H1 (cell line): ENCODE measurements at regions not wholly inside any gene's neighbourhood (a gene's known extent, or its start where the extent isn't known, plus 50 kb on each side); places are given as distances from the start of the nearest gene placed in this dataset.

Experiments
- CTCF ChIA-PET: fragments of 300-600 bp; sonication (Branson Sonifier 250); formaldehyde crosslinking; loops from one replicate; lab custom pipeline; 2021; ENCODE audit not compliant: partially characterized antibody; lab: Charles Lee
- POLR2A ChIA-PET: fragments of 300-600 bp; sonication (Branson Sonifier 250); formaldehyde crosslinking; loops from one replicate; lab custom pipeline; 2021; ENCODE audit warnings: inconsistent platforms; ENCODE audit not compliant: partially characterized antibody; lab: Charles Lee
- DNase-seq, 2 experiments: peaks; one replicate each; pipeline versions ENCODE4 v3.0.0 to v3.0.0-alpha.2; 2010 to 2022; ENCODE audit warnings: low spot score in 2 of 2, low read depth in 1 of 2, mixed read lengths in 1 of 2
- FAIRE-seq: peaks from 2 replicates; lab custom pipeline; 2011; peaks lifted over from hg19 to GRCh38; lab: Jason Lieb, UNC
- H2AFZ ChIP-seq: 2 replicates; pipeline ENCODE4 v1.8.1; 2012; ENCODE audit warnings: low read length, inconsistent platforms
- H2AK5ac ChIP-seq: 2 replicates; pipeline ENCODE4 v1.6.1; 2013; ENCODE audit warnings: low read depth, low read length
- H2BK120ac ChIP-seq: replicated peaks from 2 replicates; pipeline ENCODE3; 2013; ENCODE audit warnings: low read depth, low read length, inconsistent platforms
- H2BK12ac ChIP-seq: 2 replicates; pipeline ENCODE4 v1.6.1; 2013; ENCODE audit warnings: low read depth, low read length
- H2BK15ac ChIP-seq: 2 replicates; pipeline ENCODE4 v1.6.1; 2013; ENCODE audit warnings: low read length
- H2BK20ac ChIP-seq: 2 replicates; pipeline ENCODE4 v1.6.1; 2013; ENCODE audit warnings: low read length
- H2BK5ac ChIP-seq: 2 replicates; pipeline ENCODE4 v1.6.1; 2013; ENCODE audit warnings: low read depth, low read length
- H3K14ac ChIP-seq: 2 replicates; pipeline ENCODE4 v1.6.1; 2013; ENCODE audit warnings: inconsistent platforms; ENCODE audit not compliant: insufficient read length
- H3K18ac ChIP-seq: 2 replicates; pipeline ENCODE4 v1.6.1; 2013; ENCODE audit warnings: low read length; ENCODE audit errors: extremely low read depth
- H3K23ac ChIP-seq: 2 replicates; pipeline ENCODE4 v1.6.1; 2013; ENCODE audit warnings: inconsistent platforms; ENCODE audit not compliant: insufficient read length
- H3K23me2 ChIP-seq: 2 replicates; pipeline ENCODE4 v1.6.1; 2013; ENCODE audit warnings: low read depth, low read length
- H3K27ac ChIP-seq: 2 replicates; pipeline ENCODE4 v1.6.1; 2011; ENCODE audit warnings: low read depth, low read length, inconsistent platforms
- H3K27me3 ChIP-seq, 4 experiments: replicated peaks in 1 of 4; 1 replicate in 1 of 4; 2 replicates in 3 of 4; pipeline versions ENCODE4 v1.6.1 to v1.8.1; 2011 to 2013; ENCODE audit warnings: low read length in 3 of 4, mild to moderate bottlenecking in 3 of 4, inconsistent platforms in 2 of 4, mixed read lengths in 2 of 4, moderate library complexity in 1 of 4; ENCODE audit not compliant: control insufficient read depth in 3 of 4, insufficient read depth in 3 of 4; ENCODE audit errors: extremely low read depth in 1 of 4
- H3K36me3 ChIP-seq, 4 experiments: 2 replicates each; pipeline versions ENCODE4 v1.6.1 to v1.8.1; 2011 to 2013; ENCODE audit warnings: mild to moderate bottlenecking in 4 of 4, low read length in 3 of 4, moderate library complexity in 2 of 4, control low read depth in 1 of 4, inconsistent platforms in 1 of 4; ENCODE audit not compliant: insufficient read depth in 4 of 4, control insufficient read depth in 2 of 4
- H3K4ac ChIP-seq: replicated peaks from 2 replicates; pipeline ENCODE3; 2013; ENCODE audit warnings: low read length, low read depth, mixed read lengths, inconsistent platforms; ENCODE audit not compliant: insufficient read length
- H3K4me1 ChIP-seq, 4 experiments: replicated peaks in 1 of 4; 1 replicate in 1 of 4; 2 replicates in 3 of 4; pipeline versions ENCODE4 v1.6.1 to v1.8.1; 2011 to 2013; ENCODE audit warnings: low read length in 3 of 4, inconsistent platforms in 2 of 4, mixed read lengths in 1 of 4; ENCODE audit not compliant: insufficient read depth in 4 of 4, control insufficient read depth in 3 of 4
- H3K4me2 ChIP-seq, 2 experiments: 2 replicates each; pipeline versions ENCODE4 v1.6.1 to v1.8.1; 2011 to 2013; ENCODE audit warnings: low read depth in 2 of 2, low read length in 2 of 2, control low read depth in 1 of 2, inconsistent platforms in 1 of 2, mild to moderate bottlenecking in 1 of 2; ENCODE audit not compliant: insufficient read depth in 1 of 2
- H3K4me3 ChIP-seq, 4 experiments: fragments of 200-600, 300-600 bp in 1 of 4; sonication (generic), shearing (Covaris generic), sonication (Bioruptor Twin) in 1 of 4; 2 replicates each; pipeline versions ENCODE4 v1.5.1 to v1.8.1; 2011 to 2016; ENCODE audit warnings: low read length in 4 of 4, low read depth in 3 of 4, control low read depth in 2 of 4, inconsistent platforms in 2 of 4, mild to moderate bottlenecking in 2 of 4, mixed read lengths in 1 of 4, moderate library complexity in 1 of 4; ENCODE audit not compliant: insufficient read depth in 2 of 4; ENCODE audit errors: extremely low read depth in 1 of 4
- H3K56ac ChIP-seq: replicated peaks from 2 replicates; pipeline ENCODE3; 2013; ENCODE audit warnings: low read depth, mild to moderate bottlenecking, mixed read lengths, low read length, inconsistent platforms; ENCODE audit not compliant: insufficient read length
- H3K79me1 ChIP-seq: 2 replicates; pipeline ENCODE4 v1.6.1; 2013; ENCODE audit warnings: low read depth, low read length, control low read depth
- H3K79me2 ChIP-seq, 2 experiments: 2 replicates each; pipeline versions ENCODE4 v1.6.1 to v1.8.1; 2012 to 2013; ENCODE audit warnings: low read length in 2 of 2, mild to moderate bottlenecking in 2 of 2, inconsistent platforms in 1 of 2; ENCODE audit not compliant: insufficient read depth in 2 of 2, control insufficient read depth in 1 of 2
- H3K9ac ChIP-seq, 4 experiments: replicated peaks in 1 of 4; 1 replicate in 1 of 4; 2 replicates in 3 of 4; pipeline versions ENCODE4 v1.6.1 to v1.8.1; 2011 to 2013; ENCODE audit warnings: low read depth in 3 of 4, low read length in 3 of 4, control low read depth in 2 of 4, mild to moderate bottlenecking in 2 of 4, moderate library complexity in 2 of 4, inconsistent platforms in 1 of 4; ENCODE audit errors: extremely low read depth in 1 of 4
- H3K9me3 ChIP-seq, 2 experiments: 2 replicates each; pipeline versions ENCODE4 v1.6.1 to v1.8.1; 2012 to 2013; ENCODE audit warnings: mild to moderate bottlenecking in 2 of 2, moderate library complexity in 2 of 2, control low read depth in 1 of 2, inconsistent platforms in 1 of 2, low read depth in 1 of 2, low read length in 1 of 2, mixed read lengths in 1 of 2; ENCODE audit not compliant: insufficient read depth in 2 of 2
- H4K20me1 ChIP-seq, 2 experiments: replicated peaks in 1 of 2; 2 replicates each; pipeline versions ENCODE3 to v1.8.1; 2011 to 2013; ENCODE audit warnings: inconsistent platforms in 2 of 2, low read length in 2 of 2, mild to moderate bottlenecking in 1 of 2; ENCODE audit not compliant: insufficient read depth in 2 of 2, control insufficient read depth in 1 of 2
- H4K5ac ChIP-seq: 2 replicates; pipeline ENCODE4 v1.6.1; 2013; ENCODE audit warnings: low read length, low read depth, mixed read lengths, inconsistent platforms; ENCODE audit not compliant: insufficient read length
- H4K8ac ChIP-seq: 2 replicates; pipeline ENCODE4 v1.8.0; 2013; ENCODE audit warnings: mild to moderate bottlenecking, moderate library complexity, low read length, inconsistent platforms; ENCODE audit not compliant: insufficient read depth; ENCODE audit errors: extremely low read depth
- H4K91ac ChIP-seq: replicated peaks from 2 replicates; pipeline ENCODE3; 2013; ENCODE audit warnings: low read length, mixed read lengths, inconsistent platforms; ENCODE audit not compliant: insufficient read length
- ASH2L ChIP-seq: fragments of 200-600, 300-600 bp; sonication (generic); IDR thresholded peaks from one replicate; pipeline ENCODE4 v1.7.1; 2017; ENCODE audit warnings: low read length
- BRCA1 ChIP-seq: IDR thresholded peaks from 2 replicates; pipeline ENCODE4 v1.6.1; 2012; ENCODE audit warnings: low read depth, low read length, improper control_type of control experiment
- CHD2 ChIP-seq: IDR thresholded peaks from 2 replicates; pipeline ENCODE4 v1.6.1; 2012; ENCODE audit warnings: low read length, improper control_type of control experiment
- CTBP2 ChIP-seq: IDR thresholded peaks from 2 replicates; pipeline ENCODE4 v1.7.0; 2011; ENCODE audit warnings: borderline replicate concordance, mild to moderate bottlenecking, moderate library complexity, mixed read lengths, low read length; ENCODE audit not compliant: insufficient read depth, insufficient read length
- EGR1 ChIP-seq: IDR thresholded peaks from 2 replicates; pipeline ENCODE4 v1.6.1; 2011; ENCODE audit warnings: low read depth, low read length, borderline replicate concordance
- GABPA ChIP-seq: IDR thresholded peaks from 2 replicates; pipeline ENCODE4 v1.6.1; 2011; ENCODE audit warnings: mild to moderate bottlenecking, low read length, moderate library complexity, borderline replicate concordance; ENCODE audit not compliant: insufficient read depth
- NANOG ChIP-seq: IDR thresholded peaks from 2 replicates; pipeline ENCODE4 v1.6.1; 2011; ENCODE audit warnings: low read length, low read depth, mild to moderate bottlenecking, inconsistent platforms; ENCODE audit not compliant: insufficient read depth, poor library complexity, severe bottlenecking
- NRF1 ChIP-seq: IDR thresholded peaks from 2 replicates; pipeline ENCODE4 v1.6.1; 2011; ENCODE audit warnings: mild to moderate bottlenecking, low read depth, low read length, improper control_type of control experiment
- RAD21 ChIP-seq, 2 experiments: IDR thresholded peaks in 1 of 2; conservative IDR thresholded peaks in 1 of 2; 2 replicates each; pipeline ENCODE4 v1.6.1; 2011; ENCODE audit warnings: low read depth in 2 of 2, low read length in 2 of 2, improper control_type of control experiment in 1 of 2, inconsistent platforms in 1 of 2, mild to moderate bottlenecking in 1 of 2, moderate library complexity in 1 of 2
- RXRA ChIP-seq: IDR thresholded peaks from 2 replicates; pipeline ENCODE4 v1.6.1; 2011; ENCODE audit warnings: low read depth, mild to moderate bottlenecking, low read length, moderate library complexity; ENCODE audit not compliant: insufficient read depth
- SIX5 ChIP-seq: IDR thresholded peaks from 2 replicates; pipeline ENCODE4 v1.6.1; 2011; ENCODE audit warnings: mild to moderate bottlenecking, low read depth, low read length
- TAF1 ChIP-seq: IDR thresholded peaks from 2 replicates; pipeline ENCODE4 v1.6.1; 2011; ENCODE audit warnings: mild to moderate bottlenecking, low read depth, low read length
- WGBS, 2 experiments: shearing (Covaris generic) in 1 of 2; methylation state at CpG; one replicate each; pipeline versions ENCODE4 v1.1.6 to v1.1.7; 2013 to 2015; ENCODE audit warnings: low lambda C conversion rate in 2 of 2, mixed read lengths in 2 of 2, inconsistent platforms in 1 of 2, low coverage in 1 of 2, missing lambda C conversion rate in 1 of 2; ENCODE audit not compliant: insufficient replicate concordance in 2 of 2, insufficient coverage in 1 of 2, insufficient read length in 1 of 2; ENCODE audit errors: extremely low coverage in 1 of 2, missing lambda C conversion rate in 1 of 2; 5-methylcytosine and 5-hydroxymethylcytosine counted together
- TF ChIP-seq, protein P1 (sequence below): IDR thresholded peaks from 2 replicates; pipeline ENCODE4 v1.6.1; 2012; ENCODE audit warnings: low read length, inconsistent platforms

DNA sequence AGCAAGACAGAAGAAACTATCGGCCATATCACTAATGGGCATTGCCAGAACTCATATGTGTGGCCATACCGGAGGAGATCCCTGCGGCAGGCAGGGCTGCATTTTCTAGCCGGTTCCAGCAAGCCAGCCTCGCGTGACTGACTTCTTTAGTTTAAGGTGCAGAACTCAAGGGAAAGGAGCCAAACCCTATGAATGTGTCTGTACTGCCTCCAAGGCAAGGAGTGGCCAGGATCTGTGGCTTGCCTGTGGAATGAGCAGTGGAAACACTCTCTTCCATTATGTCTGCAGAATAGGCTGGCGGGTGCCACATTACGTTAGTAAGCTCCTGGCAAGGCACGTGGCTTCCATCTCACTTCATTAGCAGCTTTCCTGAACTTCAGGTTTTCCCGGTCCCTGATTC lies 137.6 kb downstream of the ATL2 start:
- H2BK120ac ChIP-seq = no peak overlapping the region
- H3K23me2 ChIP-seq = no peaks in the 10 kb centered on the region
- H3K27me3 ChIP-seq = no peaks in the 10 kb centered on the region
- POLR2A ChIA-PET = no interaction called here
- H3K79me2 ChIP-seq = no peaks in the 10 kb centered on the region
- no peak overlapping the region for H2BK12ac ChIP-seq
- H3K4me1 ChIP-seq = no peaks in the 10 kb centered on the region
- H3K18ac ChIP-seq = no peak overlapping the region
- H2AK5ac ChIP-seq = no peak overlapping the region
- WGBS, 2 experiments = 91% methylated on average over 10 of the region's 10 CpGs; no CpG with 5 or more reads in 1 of the 2 experiments
- H3K14ac ChIP-seq = no peak overlapping the region
- H3K36me3 ChIP-seq = no peaks in the 10 kb centered on the region
- no peak overlapping the region for H3K4me2 ChIP-seq
- FAIRE-seq (no peak), DNase-seq (no peak)
- H3K4me3 ChIP-seq = no peak overlapping the region
- H3K9me3 ChIP-seq = no peaks in the 10 kb centered on the region
- no peaks in the 10 kb centered on the region for H3K79me1 ChIP-seq
- no peak overlapping the region for H2BK20ac ChIP-seq
- H2BK5ac ChIP-seq = no peak overlapping the region
- no peak overlapping the region for H3K23ac ChIP-seq
- H2AFZ ChIP-seq = no peak overlapping the region
- H4K91ac ChIP-seq = no peak overlapping the region
- H4K8ac ChIP-seq = no peak overlapping the region
- no peak overlapping the region for H4K5ac ChIP-seq
- H4K20me1 ChIP-seq = no peaks in the 10 kb centered on the region
- no peak overlapping the region for H2BK15ac ChIP-seq
- H3K9ac ChIP-seq = no peak overlapping the region
- CTCF ChIA-PET = interaction anchor here (0.9 kb wide), 1 partner anchor 16 kb away, joined by 3 read pairs; no protein-coding TSS in a partner anchor
- H3K27ac ChIP-seq = no peak overlapping the region
- no peak overlapping the region for H3K56ac ChIP-seq
- no peak overlapping the region for H3K4ac ChIP-seq
- TF ChIP-seq TAF1 (no peak), RXRA (no peak), EGR1 (no peak), GABPA (no peak), CTBP2 (no peak), RAD21 (IDR thresholded peaks at IDR 0.05 in 1 of 2, conservative IDR thresholded peaks at IDR 0.05 in 1 of 2; ENCODE audit: low read depth in 2 of 2, low read length in 2 of 2) (no peak), SIX5 (no peak), CHD2 (no peak), NANOG (no peak), ASH2L (no peak), BRCA1 (no peak), NRF1 (no peak)
- TF ChIP-seq, protein P1, sequence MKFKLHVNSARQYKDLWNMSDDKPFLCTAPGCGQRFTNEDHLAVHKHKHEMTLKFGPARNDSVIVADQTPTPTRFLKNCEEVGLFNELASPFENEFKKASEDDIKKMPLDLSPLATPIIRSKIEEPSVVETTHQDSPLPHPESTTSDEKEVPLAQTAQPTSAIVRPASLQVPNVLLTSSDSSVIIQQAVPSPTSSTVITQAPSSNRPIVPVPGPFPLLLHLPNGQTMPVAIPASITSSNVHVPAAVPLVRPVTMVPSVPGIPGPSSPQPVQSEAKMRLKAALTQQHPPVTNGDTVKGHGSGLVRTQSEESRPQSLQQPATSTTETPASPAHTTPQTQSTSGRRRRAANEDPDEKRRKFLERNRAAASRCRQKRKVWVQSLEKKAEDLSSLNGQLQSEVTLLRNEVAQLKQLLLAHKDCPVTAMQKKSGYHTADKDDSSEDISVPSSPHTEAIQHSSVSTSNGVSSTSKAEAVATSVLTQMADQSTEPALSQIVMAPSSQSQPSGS = no peak
